ENCODE measurements at regions not wholly inside any gene's neighbourhood (a gene's known extent, or its start where the extent isn't known, plus 50 kb on each side); places are given as distances from the start of the nearest gene placed in this dataset.
"Not testable (repeated sequence)": the region's sequence is repeated elsewhere in the genome, so short reads cannot be mapped to it uniquely, and the experiment has no call there.

DNA sequence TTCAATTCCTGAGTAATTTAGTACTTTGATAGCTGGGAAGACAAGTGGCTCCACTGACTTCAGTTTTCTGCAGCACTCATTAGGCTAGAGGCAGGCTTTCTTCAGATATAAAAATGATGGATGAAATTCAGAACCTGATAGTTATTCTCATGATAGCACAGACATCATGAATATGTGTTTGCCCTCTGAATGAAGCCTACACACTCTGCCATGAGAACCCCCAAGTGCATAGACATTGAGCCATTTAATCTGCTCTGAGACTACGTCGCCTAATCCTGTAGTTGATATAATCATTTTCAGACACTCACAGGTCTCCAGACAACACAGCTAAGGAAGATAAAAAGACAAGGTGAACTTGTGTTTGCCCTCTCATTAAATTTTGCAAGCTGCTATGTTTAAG is 566.1 kb downstream of the AMY1C start:
- no peak for DNase-seq (ENCODE audit: low spot score)

DNA sequence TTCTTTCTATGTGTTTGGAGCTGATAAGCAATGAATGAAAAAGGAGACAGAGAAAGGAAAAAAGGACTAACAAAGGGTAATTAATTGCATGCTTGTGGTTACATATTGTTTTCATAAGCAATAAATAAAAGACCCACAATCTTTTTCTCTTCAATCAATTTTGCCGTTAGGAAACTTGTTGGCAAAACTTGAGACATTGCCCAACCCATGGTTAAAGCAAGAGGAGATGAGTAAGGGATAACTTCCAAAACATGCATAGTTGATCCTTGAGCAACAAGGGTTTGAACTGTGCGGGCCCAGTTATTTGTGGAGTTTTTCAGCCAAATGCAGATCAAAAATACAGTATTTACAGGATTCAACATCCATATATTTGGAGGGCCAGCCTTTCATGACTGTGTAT is 572.4 kb downstream of the AMY1C start:
- no peak for DNase-seq (ENCODE audit: low spot score)

GRCh38 chr1:104329278-104329677 is 579.6 kb downstream of the AMY1C start:
- DNase-seq (ENCODE audit: low spot score), result no peak

DNA sequence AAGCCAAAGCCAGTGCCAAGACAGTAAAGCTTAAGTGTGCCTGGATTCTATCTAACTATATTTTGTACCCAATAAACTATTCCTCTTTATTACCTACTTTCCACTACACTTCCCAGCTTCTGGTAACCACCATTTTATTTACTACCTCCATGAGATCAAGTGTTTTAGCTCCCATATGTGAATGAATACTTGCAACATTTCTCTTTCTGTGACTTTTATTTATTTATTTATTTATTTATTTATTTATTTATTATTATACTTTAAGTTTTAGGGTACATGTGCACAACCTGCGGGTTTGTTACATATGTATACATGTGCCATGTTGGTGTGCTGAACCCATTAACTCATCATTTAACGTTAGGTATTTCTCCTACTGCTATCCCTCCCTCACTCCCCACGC is 582.1 kb downstream of the AMY1C start:
- no peak for DNase-seq (ENCODE audit: low spot score)

- DNase-seq (ENCODE audit: low spot score), result not testable (repeated sequence)
These were observed 588.2 kb downstream of the AMY1C start for GRCh38 chr1:104337927-104338326.

- DNase-seq (ENCODE audit: low spot score), result no peak
These were observed 592.2 kb downstream of the AMY1C start for GRCh38 chr1:104341944-104342343.

DNA sequence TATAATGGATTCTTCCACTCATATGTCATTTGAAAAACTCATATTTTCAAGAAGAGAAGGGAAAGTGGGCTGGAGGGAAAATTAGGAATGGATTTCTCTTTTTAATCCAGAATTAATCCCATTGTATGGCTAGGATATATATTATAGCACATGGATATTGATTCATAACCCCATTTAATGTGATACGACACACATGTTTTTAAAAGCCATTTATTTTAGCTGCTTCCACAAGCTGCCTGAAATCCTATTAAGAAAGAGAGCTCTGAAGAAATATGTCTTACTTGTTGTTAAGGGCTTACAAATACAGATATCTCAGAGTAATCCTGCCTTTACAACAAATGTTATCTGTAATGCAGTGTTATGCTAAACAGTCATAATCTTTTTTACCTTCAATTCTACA is 598.6 kb downstream of the AMY1C start:
- no peak for DNase-seq (ENCODE audit: low spot score)

DNA sequence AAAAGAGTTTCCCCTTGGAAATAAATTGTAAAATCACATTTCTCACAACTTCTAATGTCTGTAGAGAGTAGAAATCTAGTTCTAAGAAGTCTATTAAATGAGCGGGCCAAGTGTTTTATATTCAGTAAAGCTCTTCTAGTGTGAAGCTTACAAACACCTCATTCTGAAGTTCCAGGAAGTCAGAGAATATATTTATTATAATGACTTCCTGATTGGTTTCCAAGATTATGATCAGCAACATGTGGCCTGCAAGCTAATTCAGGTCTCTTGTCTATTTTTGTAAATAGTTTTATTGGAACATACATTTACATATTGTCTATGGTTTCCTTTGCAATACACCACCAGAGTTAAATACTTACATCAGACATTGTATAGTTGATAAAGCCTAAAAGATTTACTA is 603.9 kb downstream of the AMY1C start:
- DNase-seq (ENCODE audit: low spot score), result no peak

- DNase-seq (ENCODE audit: low spot score), result no peak
These were observed 608.4 kb downstream of the AMY1C start for GRCh38 chr1:104358086-104358485.

GRCh38 chr1:104358621-104359020 is 608.9 kb downstream of the AMY1C start:
- DNase-seq (ENCODE audit: low spot score), result no peak

- DNase-seq (ENCODE audit: low spot score), result no peak
These were observed 628.7 kb downstream of the AMY1C start for GRCh38 chr1:104378414-104378813.

- no peak for DNase-seq (ENCODE audit: low spot score)
These were observed 630.3 kb downstream of the AMY1C start for GRCh38 chr1:104380003-104380402.

DNA sequence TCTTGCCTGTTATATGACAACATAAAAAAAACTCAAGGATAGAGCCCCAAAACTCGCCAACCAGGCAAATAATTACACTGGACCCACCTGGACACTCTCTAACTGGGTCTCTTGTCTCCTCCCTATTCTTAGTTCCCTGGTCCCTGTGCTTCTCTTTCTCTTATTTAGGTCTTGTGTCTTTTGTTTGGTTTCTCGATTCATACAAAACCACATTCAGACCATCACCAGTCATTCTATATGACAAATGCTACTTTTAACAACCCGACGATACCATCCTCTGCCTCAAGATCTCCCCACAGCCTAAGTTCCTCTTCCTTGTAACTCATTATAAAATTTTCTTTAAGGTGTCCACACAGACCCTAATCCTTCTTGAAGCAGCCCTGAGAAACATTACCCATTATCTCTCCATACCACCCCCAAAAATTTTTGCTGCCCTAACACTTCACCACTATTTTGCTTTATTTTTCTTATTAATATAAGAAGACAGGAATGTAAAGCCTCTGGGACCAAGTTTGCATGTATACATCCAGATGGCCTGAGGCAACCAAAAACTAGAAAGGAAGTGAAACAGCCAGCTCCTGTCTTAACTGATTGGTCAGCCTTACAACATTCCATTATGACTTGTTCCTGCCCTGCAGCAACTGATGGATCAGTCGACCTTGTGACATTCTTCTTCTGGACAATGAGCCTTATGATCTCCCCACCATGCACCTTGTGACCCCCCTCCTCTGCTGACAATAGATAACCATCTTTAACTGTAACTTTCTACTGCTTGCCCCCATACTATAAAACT is 638.2 kb downstream of the AMY1C start:
- no peak for DNase-seq (ENCODE audit: low spot score)

- DNase-seq (ENCODE audit: low spot score), result no peak
These were observed 642.9 kb downstream of the AMY1C start for GRCh38 chr1:104392552-104392951.

DNA sequence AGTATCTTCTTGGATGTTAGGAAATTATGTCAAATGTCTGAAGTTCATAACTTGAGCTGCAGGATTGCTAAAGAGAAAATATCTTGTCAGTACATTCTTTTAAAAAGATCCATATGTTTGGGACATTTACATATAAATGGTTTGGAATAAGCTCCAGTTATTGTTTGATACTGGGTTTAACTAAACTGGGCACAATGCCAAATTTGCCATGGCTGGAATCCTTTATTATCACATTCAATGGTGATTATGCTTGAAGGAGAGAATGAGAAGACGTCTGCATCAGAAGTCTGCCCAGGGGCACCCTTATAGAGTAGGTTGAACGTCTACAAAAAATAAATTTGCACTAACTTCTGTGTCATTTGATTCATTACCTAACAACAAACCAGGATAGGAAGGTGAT is 652.5 kb downstream of the AMY1C start:
- no peak for DNase-seq (ENCODE audit: low spot score)

GRCh38 chr1:104403883-104404282 is 654.2 kb downstream of the AMY1C start:
- no peak for DNase-seq (ENCODE audit: low spot score)

DNA sequence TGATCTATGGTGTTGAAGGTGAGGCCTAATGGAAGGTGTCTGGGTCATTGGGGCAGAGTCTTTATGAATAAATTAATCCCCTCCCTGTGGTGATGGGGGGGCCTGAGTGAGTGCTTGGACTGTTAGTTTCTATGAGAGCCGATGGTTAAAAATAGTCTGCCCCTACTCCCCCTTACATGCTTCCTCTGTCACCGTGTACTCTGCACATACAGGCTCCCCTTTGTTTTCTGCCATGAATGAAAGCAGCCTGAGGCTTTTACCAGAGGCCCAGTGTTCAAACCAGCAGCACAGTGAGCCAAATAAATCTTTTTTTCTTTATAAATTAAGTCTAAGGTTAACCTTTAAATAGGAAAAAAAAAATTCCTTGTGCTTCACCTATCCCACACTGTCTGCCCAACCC is 657.0 kb downstream of the AMY1C start:
- no peak for DNase-seq (ENCODE audit: low spot score)

- no peak for DNase-seq (ENCODE audit: low spot score)
These were observed 658.6 kb downstream of the AMY1C start for GRCh38 chr1:104408268-104408667.

- no peak for DNase-seq (ENCODE audit: low spot score)
These were observed 685.6 kb downstream of the AMY1C start for GRCh38 chr1:104435255-104435654.

DNA sequence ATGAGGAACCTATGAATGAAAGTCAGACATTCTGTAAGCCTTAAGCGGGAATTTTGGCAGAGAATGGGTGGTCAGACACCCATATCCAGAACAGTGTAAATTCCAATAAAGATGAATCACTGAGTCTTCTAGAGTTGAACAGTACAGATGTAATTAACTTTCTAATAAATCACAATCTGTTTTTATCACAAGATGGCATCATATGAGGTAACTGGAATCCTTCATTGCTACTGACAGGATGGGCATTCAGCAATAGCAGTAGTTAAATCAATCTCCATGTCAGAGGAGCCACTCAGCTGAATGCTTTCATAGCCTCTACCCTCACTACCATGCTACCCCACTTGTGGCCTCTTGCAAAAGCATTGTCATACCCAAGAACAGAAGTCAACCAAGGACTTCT is 690.3 kb downstream of the AMY1C start:
- DNase-seq (ENCODE audit: low spot score), result no peak

DNA sequence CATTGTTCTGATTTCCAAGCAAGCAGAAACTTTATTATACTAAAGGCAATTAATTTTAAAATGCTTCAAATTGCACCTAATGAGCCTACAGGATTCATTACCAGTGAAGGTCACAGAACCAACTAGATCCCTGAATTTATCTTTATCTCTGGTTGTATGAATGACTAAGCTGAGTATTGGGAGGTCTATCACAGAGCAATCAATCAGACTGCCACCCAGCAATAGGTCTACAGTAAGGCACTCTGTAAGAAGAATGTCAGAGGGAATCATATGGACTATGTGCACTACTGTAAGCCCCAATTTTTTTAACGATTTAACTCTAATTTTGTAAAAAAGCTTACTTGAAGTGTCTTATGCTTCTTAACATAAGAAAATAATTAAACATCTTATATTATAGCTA is 707.0 kb downstream of the AMY1C start:
- no peak for DNase-seq (ENCODE audit: low spot score)

DNA sequence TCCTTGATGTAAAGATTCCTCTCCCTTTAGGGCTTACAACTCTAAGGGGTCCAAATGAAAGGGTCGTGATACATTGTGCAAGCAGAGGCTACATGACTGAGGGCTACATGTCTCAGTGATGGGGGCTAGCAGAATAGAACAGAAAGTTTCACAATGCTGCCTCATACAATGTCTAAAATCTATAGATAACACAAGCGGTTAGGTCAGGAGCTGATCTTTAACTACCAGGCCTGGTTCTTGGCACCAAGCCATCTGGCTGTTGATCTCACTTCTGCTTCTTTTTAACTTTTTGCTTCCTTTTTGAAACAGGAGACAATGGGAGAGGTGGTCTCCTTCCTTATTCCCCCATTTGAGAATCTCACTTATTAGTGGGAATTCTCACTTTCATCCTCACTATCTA is 710.2 kb downstream of the AMY1C start:
- DNase-seq (ENCODE audit: low spot score), result no peak

GRCh38 chr1:104460880-104461279 is 711.2 kb downstream of the AMY1C start:
- no peak for DNase-seq (ENCODE audit: low spot score)

DNA sequence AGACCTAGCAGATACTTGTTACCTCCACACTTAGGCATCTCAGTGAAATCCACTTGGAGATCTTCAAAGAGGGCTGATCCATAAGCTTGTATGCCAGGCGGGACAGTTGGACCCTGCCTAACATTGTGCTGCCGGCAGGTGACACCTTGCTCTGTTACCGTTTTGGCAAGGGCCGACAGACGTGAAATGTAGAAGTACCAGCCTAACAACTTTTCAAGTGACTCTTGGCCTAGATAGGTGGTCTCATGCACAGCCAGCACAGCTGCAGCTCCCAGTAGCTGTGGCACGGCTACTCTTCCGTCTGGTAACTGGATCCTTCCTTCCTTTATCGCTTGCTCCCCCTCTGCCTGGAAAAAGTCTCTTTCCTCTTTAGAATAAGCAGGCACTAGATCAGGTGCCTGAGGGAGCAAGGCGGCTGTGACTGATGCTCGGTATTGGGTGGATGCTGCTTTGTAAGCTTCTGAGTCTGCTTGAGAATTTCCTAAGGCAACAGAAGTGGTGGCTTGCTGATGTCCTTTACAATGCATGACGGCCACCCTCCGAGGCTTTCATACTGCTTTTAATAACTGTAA is 713.5 kb downstream of the AMY1C start:
- DNase-seq (ENCODE audit: low spot score), result no peak
